Renal cortical epithelial cell (primary cell): ENCODE measurements at regions not wholly inside any gene's neighbourhood (a gene's known extent, or its start where the extent isn't known, plus 50 kb on each side); places are given as distances from the start of the nearest gene placed in this dataset.
"Not testable (repeated sequence)": the region's sequence is repeated elsewhere in the genome, so short reads cannot be mapped to it uniquely, and the experiment has no call there.

Experiments
- DNase-seq: peaks from one replicate; pipeline ENCODE4 v3.0.0-alpha.2; 2011; ENCODE audit warnings: low read depth

- no peak for DNase-seq
Measured at GRCh38 chr6:85085875-85086274, 321.5 kb upstream of the TBX18 start.

- no peak for DNase-seq
Measured at GRCh38 chr6:85081102-85081501, 316.7 kb upstream of the TBX18 start.

GRCh38 chr6:85079761-85080160, 315.4 kb upstream of the TBX18 start:
- no peak for DNase-seq

GRCh38 chr6:85078058-85078457, 313.7 kb upstream of the TBX18 start:
- DNase-seq: peak; percentile 89

GRCh38 chr6:85077098-85077497, 312.7 kb upstream of the TBX18 start:
- no peak for DNase-seq

GRCh38 chr6:85071845-85072244, 307.4 kb upstream of the TBX18 start:
- not testable (repeated sequence) for DNase-seq

GRCh38 chr6:85069577-85069976, 305.2 kb upstream of the TBX18 start:
- DNase-seq: no peak

- DNase-seq: no peak
Measured at GRCh38 chr6:85068221-85068620, 303.8 kb upstream of the TBX18 start.

- DNase-seq: no peak
Measured at GRCh38 chr6:85066266-85066665, 301.9 kb upstream of the TBX18 start.

- DNase-seq: no peak
Measured at GRCh38 chr6:85065831-85066230, 301.4 kb upstream of the TBX18 start.

- DNase-seq: peak; percentile 6
Measured at GRCh38 chr6:85063611-85064010, 299.2 kb upstream of the TBX18 start.

GRCh38 chr6:85062884-85063283, 298.5 kb upstream of the TBX18 start:
- DNase-seq: no peak

GRCh38 chr6:85058806-85059205, 294.4 kb upstream of the TBX18 start:
- DNase-seq: no peak

GRCh38 chr6:85050149-85050548, 285.8 kb upstream of the TBX18 start:
- DNase-seq: no peak

GRCh38 chr6:85049282-85049681, 284.9 kb upstream of the TBX18 start:
- no peak for DNase-seq

GRCh38 chr6:85047818-85048217, 283.4 kb upstream of the TBX18 start:
- no peak for DNase-seq

GRCh38 chr6:85045767-85046166, 281.4 kb upstream of the TBX18 start:
- DNase-seq: not testable (repeated sequence)

GRCh38 chr6:85044361-85044760, 280.0 kb upstream of the TBX18 start:
- no peak for DNase-seq

- no peak for DNase-seq
Measured at GRCh38 chr6:85041376-85041775, 277.0 kb upstream of the TBX18 start.

GRCh38 chr6:85037221-85037620, 272.8 kb upstream of the TBX18 start:
- DNase-seq: no peak

- no peak for DNase-seq
Measured at GRCh38 chr6:85035766-85036165, 271.4 kb upstream of the TBX18 start.

- no peak for DNase-seq
Measured at GRCh38 chr6:85033547-85033946, 269.1 kb upstream of the TBX18 start.

GRCh38 chr6:85026021-85026420, 261.6 kb upstream of the TBX18 start:
- peak; percentile 62 for DNase-seq

GRCh38 chr6:85023721-85024120, 259.3 kb upstream of the TBX18 start:
- DNase-seq: no peak

GRCh38 chr6:85017352-85017751, 253.0 kb upstream of the TBX18 start:
- no peak for DNase-seq
